ENCODE measurements at regions not wholly inside any gene's neighbourhood (a gene's known extent, or its start where the extent isn't known, plus 50 kb on each side); places are given as distances from the start of the nearest gene placed in this dataset.

GRCh38 chr13:75993823-75994222 lies 357.7 kb downstream of the LMO7 start:
- no peak for TF ChIP-seq CTCF (IDR thresholded peaks at IDR 0.05; ENCODE audit: low read depth, low read length)
- DNase-seq (ENCODE audit: extremely low read depth, low read depth), result no peak

- no peak for DNase-seq (ENCODE audit: extremely low read depth, low read depth)
- TF ChIP-seq CTCF (IDR thresholded peaks at IDR 0.05; ENCODE audit: low read depth, low read length), result no peak
Measured at GRCh38 chr13:75993241-75993640, 357.1 kb downstream of the LMO7 start.

- no peak for DNase-seq (ENCODE audit: extremely low read depth, low read depth)
- no peak for TF ChIP-seq CTCF (IDR thresholded peaks at IDR 0.05; ENCODE audit: low read depth, low read length)
Measured at GRCh38 chr13:75986818-75987217, 350.7 kb downstream of the LMO7 start.

GRCh38 chr13:75985132-75985531 lies 349.0 kb downstream of the LMO7 start:
- DNase-seq (ENCODE audit: extremely low read depth, low read depth), result no peak
- TF ChIP-seq CTCF (IDR thresholded peaks at IDR 0.05; ENCODE audit: low read depth, low read length), result no peak

- TF ChIP-seq CTCF (IDR thresholded peaks at IDR 0.05; ENCODE audit: low read depth, low read length), result no peak
- DNase-seq (ENCODE audit: extremely low read depth, low read depth), result no peak
Measured at GRCh38 chr13:75978818-75979217, 342.7 kb downstream of the LMO7 start.

GRCh38 chr13:75968103-75968838 lies 332.1 kb downstream of the LMO7 start:
- no peak for TF ChIP-seq CTCF (IDR thresholded peaks at IDR 0.05; ENCODE audit: low read depth, low read length)
- no peak for DNase-seq (ENCODE audit: extremely low read depth, low read depth)

- no peak for DNase-seq (ENCODE audit: extremely low read depth, low read depth)
- no peak for TF ChIP-seq CTCF (IDR thresholded peaks at IDR 0.05; ENCODE audit: low read depth, low read length)
Measured at GRCh38 chr13:75963302-75963701, 327.2 kb downstream of the LMO7 start.
